ENCODE measurements at regions not wholly inside any gene's neighbourhood (a gene's known extent, or its start where the extent isn't known, plus 50 kb on each side); places are given as distances from the start of the nearest gene placed in this dataset.
"Not testable (repeated sequence)": the region's sequence is repeated elsewhere in the genome, so short reads cannot be mapped to it uniquely, and the experiment has no call there.

- DNase-seq, result no peak
Measured at GRCh38 chr4:106594291-106594952, 225.8 kb upstream of the GIMD1 start.

GRCh38 chr4:106588891-106589290 is 220.3 kb upstream of the GIMD1 start:
- DNase-seq, result no peak

GRCh38 chr4:106587558-106587957 is 219.0 kb upstream of the GIMD1 start:
- no peak for DNase-seq

GRCh38 chr4:106585915-106586349 is 217.4 kb upstream of the GIMD1 start:
- no peak for DNase-seq

GRCh38 chr4:106584337-106584989 is 215.9 kb upstream of the GIMD1 start:
- DNase-seq, result no peak

- DNase-seq, result no peak
Measured at GRCh38 chr4:106583567-106583966, 215.0 kb upstream of the GIMD1 start.

- DNase-seq, result no peak
Measured at GRCh38 chr4:106583108-106583507, 214.5 kb upstream of the GIMD1 start.

GRCh38 chr4:106582103-106582502 is 213.5 kb upstream of the GIMD1 start:
- DNase-seq, result no peak

- no peak for DNase-seq
Measured at GRCh38 chr4:106579236-106579635, 210.7 kb upstream of the GIMD1 start.

GRCh38 chr4:106569146-106570031 is 200.8 kb upstream of the GIMD1 start:
- DNase-seq, result no peak

GRCh38 chr4:106565727-106566126 is 197.1 kb upstream of the GIMD1 start:
- DNase-seq, result no peak

GRCh38 chr4:106563637-106564036 is 195.1 kb upstream of the GIMD1 start:
- DNase-seq, result not testable (repeated sequence)

GRCh38 chr4:106551724-106552123 is 183.1 kb upstream of the GIMD1 start:
- DNase-seq, result no peak

GRCh38 chr4:106548446-106549044 is 180.0 kb upstream of the GIMD1 start:
- DNase-seq, result no peak

GRCh38 chr4:106546370-106546769 is 177.8 kb upstream of the GIMD1 start:
- no peak for DNase-seq

- DNase-seq, result not testable (repeated sequence)
Measured at GRCh38 chr4:106542609-106543008, 174.0 kb upstream of the GIMD1 start.

- no peak for DNase-seq
Measured at GRCh38 chr4:106541253-106541652, 172.7 kb upstream of the GIMD1 start.

- no peak for DNase-seq
Measured at GRCh38 chr4:106530821-106531220, 162.2 kb upstream of the GIMD1 start.

GRCh38 chr4:106530024-106530361 is 161.4 kb upstream of the GIMD1 start:
- DNase-seq, result no peak

GRCh38 chr4:106529348-106530023 is 160.9 kb upstream of the GIMD1 start:
- no peak for DNase-seq

- no peak for DNase-seq
Measured at GRCh38 chr4:106527316-106527715, 158.7 kb upstream of the GIMD1 start.

- DNase-seq, result not testable (repeated sequence)
Measured at GRCh38 chr4:106525425-106525824, 156.8 kb upstream of the GIMD1 start.

All from renal pelvis (tissue), 1 donor.